KMS-11 (cell line): ENCODE measurements at regions not wholly inside any gene's neighbourhood (a gene's known extent, or its start where the extent isn't known, plus 50 kb on each side); places are given as distances from the start of the nearest gene placed in this dataset.

ENCODE experiments used
- H2AFZ ChIP-seq: fragments of 200-600 bp; sonication (generic); 2 replicates; pipeline ENCODE4 v1.6.1; 2016; ENCODE audit warnings: antibody characterized with exemption, mixed run types, low read depth
- H3K27ac ChIP-seq: fragments of 200-600 bp; sonication (generic); 2 replicates; pipeline ENCODE4 v1.6.1; 2016; ENCODE audit warnings: mild to moderate bottlenecking, mixed run types
- H3K27me3 ChIP-seq: fragments of 200-600 bp; sonication (generic); 2 replicates; pipeline ENCODE4 v1.6.1; 2017; ENCODE audit warnings: mild to moderate bottlenecking, low read depth, mixed run types, moderate library complexity; ENCODE audit not compliant: insufficient read depth
- H3K36me3 ChIP-seq: fragments of 200-600 bp; sonication (generic); 2 replicates; pipeline ENCODE4 v1.6.1; 2017; ENCODE audit warnings: mild to moderate bottlenecking, mixed run types; ENCODE audit not compliant: insufficient read depth
- H3K4me1 ChIP-seq: fragments of 200-600 bp; sonication (generic); 2 replicates; pipeline ENCODE4 v1.6.1; 2016; ENCODE audit warnings: mild to moderate bottlenecking, low read depth, mixed run types; ENCODE audit not compliant: poor library complexity, severe bottlenecking
- H3K4me2 ChIP-seq: fragments of 200-600 bp; sonication (generic); 2 replicates; pipeline ENCODE4 v1.7.0; 2016; ENCODE audit warnings: mild to moderate bottlenecking, mixed run types
- H3K4me3 ChIP-seq: fragments of 200-600 bp; sonication (generic); IDR thresholded peaks from 2 replicates; pipeline ENCODE4 v1.6.1; 2017; ENCODE audit warnings: low read depth, low read length, mixed read lengths; ENCODE audit not compliant: insufficient read depth
- H3K79me2 ChIP-seq: fragments of 200-600 bp; sonication (generic); 2 replicates; pipeline ENCODE4 v1.6.1; 2016; ENCODE audit warnings: low read depth, mixed run types; ENCODE audit not compliant: insufficient read depth
- H3K9ac ChIP-seq: fragments of 200-600 bp; sonication (generic); 2 replicates; pipeline ENCODE4 v1.6.1; 2016; ENCODE audit warnings: mild to moderate bottlenecking, mixed run types
- H4K20me1 ChIP-seq: fragments of 200-600 bp; sonication (generic); 2 replicates; pipeline ENCODE4 v1.6.1; 2016; ENCODE audit warnings: mild to moderate bottlenecking, mixed run types; ENCODE audit not compliant: insufficient read depth
- CTCF ChIP-seq: fragments of 200-600 bp; sonication (generic); conservative IDR thresholded peaks from 2 replicates; pipeline ENCODE4 v1.6.1; 2017; ENCODE audit warnings: low read depth, mild to moderate bottlenecking, antibody characterized with exemption, low read length, moderate library complexity, mixed read lengths

- no peaks in the 10 kb centered on the region for H3K36me3 ChIP-seq
- TF ChIP-seq CTCF = no peak
- no peaks in the 10 kb centered on the region for H3K79me2 ChIP-seq
- no peak overlapping the region for H3K4me2 ChIP-seq
- no peaks in the 10 kb centered on the region for H3K4me1 ChIP-seq
- no peak overlapping the region for H3K4me3 ChIP-seq
- no peaks in the 10 kb centered on the region for H4K20me1 ChIP-seq
- no peak overlapping the region for H3K27ac ChIP-seq
- H2AFZ ChIP-seq = no peak overlapping the region
- H3K9ac ChIP-seq = no peak overlapping the region
- no peaks in the 10 kb centered on the region for H3K27me3 ChIP-seq
Observed at GRCh38 chr9:12584656-12585522, 108.3 kb upstream of the TYRP1 start.

- H3K27me3 ChIP-seq = no peaks in the 10 kb centered on the region
- no peak for TF ChIP-seq CTCF
- no peaks in the 10 kb centered on the region for H3K4me1 ChIP-seq
- H4K20me1 ChIP-seq = no peaks in the 10 kb centered on the region
- H3K9ac ChIP-seq = no peak overlapping the region
- H3K36me3 ChIP-seq = no peaks in the 10 kb centered on the region
- H3K4me2 ChIP-seq = no peak overlapping the region
- no peak overlapping the region for H2AFZ ChIP-seq
- no peaks in the 10 kb centered on the region for H3K79me2 ChIP-seq
- no peak overlapping the region for H3K27ac ChIP-seq
- H3K4me3 ChIP-seq = no peak overlapping the region
Observed at GRCh38 chr9:12595400-12595799, 97.8 kb upstream of the TYRP1 start.

GRCh38 chr9:12604164-12604821 is 88.9 kb upstream of the TYRP1 start:
- no peak for TF ChIP-seq CTCF
- Histone ChIP-seq H3K36me3 (no peaks in the 10 kb centered on the region), H3K9ac (no peak overlapping the region), H3K79me2 (no peaks in the 10 kb centered on the region), H2AFZ (no peak overlapping the region), H3K27ac (no peak overlapping the region), H3K4me1 (no peaks in the 10 kb centered on the region), H3K4me3 (no peak overlapping the region), H3K27me3 (no peaks in the 10 kb centered on the region), H3K4me2 (no peak overlapping the region), H4K20me1 (no peaks in the 10 kb centered on the region)

- Histone ChIP-seq H3K27ac (no peak overlapping the region), H3K4me1 (no peaks in the 10 kb centered on the region), H3K27me3 (no peaks in the 10 kb centered on the region), H3K36me3 (no peaks in the 10 kb centered on the region), H4K20me1 (no peaks in the 10 kb centered on the region), H2AFZ (no peak overlapping the region), H3K9ac (no peak overlapping the region), H3K4me3 (no peak overlapping the region), H3K4me2 (no peak overlapping the region), H3K79me2 (no peaks in the 10 kb centered on the region)
- TF ChIP-seq CTCF = no peak
Observed at GRCh38 chr9:12612211-12612770, 80.9 kb upstream of the TYRP1 start.
